ENCODE measurements at regions not wholly inside any gene's neighbourhood (a gene's known extent, or its start where the extent isn't known, plus 50 kb on each side); places are given as distances from the start of the nearest gene placed in this dataset.

GRCh38 chr5:15377573-15378340, 122.2 kb upstream of the FBXL7 start (continued):
- TF ChIP-seq, protein P1, sequence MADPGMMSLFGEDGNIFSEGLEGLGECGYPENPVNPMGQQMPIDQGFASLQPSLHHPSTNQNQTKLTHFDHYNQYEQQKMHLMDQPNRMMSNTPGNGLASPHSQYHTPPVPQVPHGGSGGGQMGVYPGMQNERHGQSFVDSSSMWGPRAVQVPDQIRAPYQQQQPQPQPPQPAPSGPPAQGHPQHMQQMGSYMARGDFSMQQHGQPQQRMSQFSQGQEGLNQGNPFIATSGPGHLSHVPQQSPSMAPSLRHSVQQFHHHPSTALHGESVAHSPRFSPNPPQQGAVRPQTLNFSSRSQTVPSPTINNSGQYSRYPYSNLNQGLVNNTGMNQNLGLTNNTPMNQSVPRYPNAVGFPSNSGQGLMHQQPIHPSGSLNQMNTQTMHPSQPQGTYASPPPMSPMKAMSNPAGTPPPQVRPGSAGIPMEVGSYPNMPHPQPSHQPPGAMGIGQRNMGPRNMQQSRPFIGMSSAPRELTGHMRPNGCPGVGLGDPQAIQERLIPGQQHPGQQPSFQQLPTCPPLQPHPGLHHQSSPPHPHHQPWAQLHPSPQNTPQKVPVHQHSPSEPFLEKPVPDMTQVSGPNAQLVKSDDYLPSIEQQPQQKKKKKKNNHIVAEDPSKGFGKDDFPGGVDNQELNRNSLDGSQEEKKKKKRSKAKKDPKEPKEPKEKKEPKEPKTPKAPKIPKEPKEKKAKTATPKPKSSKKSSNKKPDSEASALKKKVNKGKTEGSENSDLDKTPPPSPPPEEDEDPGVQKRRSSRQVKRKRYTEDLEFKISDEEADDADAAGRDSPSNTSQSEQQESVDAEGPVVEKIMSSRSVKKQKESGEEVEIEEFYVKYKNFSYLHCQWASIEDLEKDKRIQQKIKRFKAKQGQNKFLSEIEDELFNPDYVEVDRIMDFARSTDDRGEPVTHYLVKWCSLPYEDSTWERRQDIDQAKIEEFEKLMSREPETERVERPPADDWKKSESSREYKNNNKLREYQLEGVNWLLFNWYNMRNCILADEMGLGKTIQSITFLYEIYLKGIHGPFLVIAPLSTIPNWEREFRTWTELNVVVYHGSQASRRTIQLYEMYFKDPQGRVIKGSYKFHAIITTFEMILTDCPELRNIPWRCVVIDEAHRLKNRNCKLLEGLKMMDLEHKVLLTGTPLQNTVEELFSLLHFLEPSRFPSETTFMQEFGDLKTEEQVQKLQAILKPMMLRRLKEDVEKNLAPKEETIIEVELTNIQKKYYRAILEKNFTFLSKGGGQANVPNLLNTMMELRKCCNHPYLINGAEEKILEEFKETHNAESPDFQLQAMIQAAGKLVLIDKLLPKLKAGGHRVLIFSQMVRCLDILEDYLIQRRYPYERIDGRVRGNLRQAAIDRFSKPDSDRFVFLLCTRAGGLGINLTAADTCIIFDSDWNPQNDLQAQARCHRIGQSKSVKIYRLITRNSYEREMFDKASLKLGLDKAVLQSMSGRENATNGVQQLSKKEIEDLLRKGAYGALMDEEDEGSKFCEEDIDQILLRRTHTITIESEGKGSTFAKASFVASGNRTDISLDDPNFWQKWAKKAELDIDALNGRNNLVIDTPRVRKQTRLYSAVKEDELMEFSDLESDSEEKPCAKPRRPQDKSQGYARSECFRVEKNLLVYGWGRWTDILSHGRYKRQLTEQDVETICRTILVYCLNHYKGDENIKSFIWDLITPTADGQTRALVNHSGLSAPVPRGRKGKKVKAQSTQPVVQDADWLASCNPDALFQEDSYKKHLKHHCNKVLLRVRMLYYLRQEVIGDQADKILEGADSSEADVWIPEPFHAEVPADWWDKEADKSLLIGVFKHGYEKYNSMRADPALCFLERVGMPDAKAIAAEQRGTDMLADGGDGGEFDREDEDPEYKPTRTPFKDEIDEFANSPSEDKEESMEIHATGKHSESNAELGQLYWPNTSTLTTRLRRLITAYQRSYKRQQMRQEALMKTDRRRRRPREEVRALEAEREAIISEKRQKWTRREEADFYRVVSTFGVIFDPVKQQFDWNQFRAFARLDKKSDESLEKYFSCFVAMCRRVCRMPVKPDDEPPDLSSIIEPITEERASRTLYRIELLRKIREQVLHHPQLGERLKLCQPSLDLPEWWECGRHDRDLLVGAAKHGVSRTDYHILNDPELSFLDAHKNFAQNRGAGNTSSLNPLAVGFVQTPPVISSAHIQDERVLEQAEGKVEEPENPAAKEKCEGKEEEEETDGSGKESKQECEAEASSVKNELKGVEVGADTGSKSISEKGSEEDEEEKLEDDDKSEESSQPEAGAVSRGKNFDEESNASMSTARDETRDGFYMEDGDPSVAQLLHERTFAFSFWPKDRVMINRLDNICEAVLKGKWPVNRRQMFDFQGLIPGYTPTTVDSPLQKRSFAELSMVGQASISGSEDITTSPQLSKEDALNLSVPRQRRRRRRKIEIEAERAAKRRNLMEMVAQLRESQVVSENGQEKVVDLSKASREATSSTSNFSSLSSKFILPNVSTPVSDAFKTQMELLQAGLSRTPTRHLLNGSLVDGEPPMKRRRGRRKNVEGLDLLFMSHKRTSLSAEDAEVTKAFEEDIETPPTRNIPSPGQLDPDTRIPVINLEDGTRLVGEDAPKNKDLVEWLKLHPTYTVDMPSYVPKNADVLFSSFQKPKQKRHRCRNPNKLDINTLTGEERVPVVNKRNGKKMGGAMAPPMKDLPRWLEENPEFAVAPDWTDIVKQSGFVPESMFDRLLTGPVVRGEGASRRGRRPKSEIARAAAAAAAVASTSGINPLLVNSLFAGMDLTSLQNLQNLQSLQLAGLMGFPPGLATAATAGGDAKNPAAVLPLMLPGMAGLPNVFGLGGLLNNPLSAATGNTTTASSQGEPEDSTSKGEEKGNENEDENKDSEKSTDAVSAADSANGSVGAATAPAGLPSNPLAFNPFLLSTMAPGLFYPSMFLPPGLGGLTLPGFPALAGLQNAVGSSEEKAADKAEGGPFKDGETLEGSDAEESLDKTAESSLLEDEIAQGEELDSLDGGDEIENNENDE (IDR thresholded peaks at IDR 0.05; ENCODE audit: insufficient replicate concordance, low read length) = no peak
- no peak for TF ChIP-seq RXRA (IDR thresholded peaks at IDR 0.05; ENCODE audit: insufficient read depth, low read depth, low read length)
- TF ChIP-seq KDM4A (IDR thresholded peaks at IDR 0.05; ENCODE audit: low read depth, low read length, severe bottlenecking) = no peak
- TF ChIP-seq KDM5A (IDR thresholded peaks at IDR 0.05; ENCODE audit: low read length) = no peak
- TF ChIP-seq CHD1 (IDR thresholded peaks at IDR 0.05; ENCODE audit: low read depth, low read length) = no peak
- no peak for TF ChIP-seq TAF1 (IDR thresholded peaks at IDR 0.05; ENCODE audit: low read depth, low read length)

Data from H1 (cell line).